ENCODE measurements at regions not wholly inside any gene's neighbourhood (a gene's known extent, or its start where the extent isn't known, plus 50 kb on each side); places are given as distances from the start of the nearest gene placed in this dataset.
A peak's percentile ranks its signal among the peaks of the same experiment; 100 is the strongest.
"Not testable (repeated sequence)": the region's sequence is repeated elsewhere in the genome, so short reads cannot be mapped to it uniquely, and the experiment has no call there.

DNA sequence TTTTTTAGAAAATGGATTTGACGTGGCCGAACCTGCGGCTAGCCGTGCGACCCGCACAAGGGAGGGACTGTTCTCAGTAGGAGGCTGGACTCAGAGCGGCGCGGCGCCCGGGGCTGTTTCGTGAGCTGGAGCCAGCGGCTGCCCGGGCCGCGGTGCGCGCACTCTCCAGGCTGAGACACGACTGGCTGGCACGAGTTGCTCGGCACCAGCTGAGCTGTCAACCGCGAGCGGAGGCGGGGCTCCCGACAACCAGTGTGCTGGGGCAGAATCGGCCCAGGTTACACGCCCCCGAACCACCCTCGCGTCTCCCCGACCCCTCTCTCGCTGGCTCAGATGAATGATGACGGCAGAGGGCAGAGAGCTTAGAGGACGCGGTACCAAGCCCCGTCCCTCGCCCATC lies 182.3 kb upstream of the NBPF9 start:
- DNase-seq; H3K36me3 ChIP-seq (ENCODE audit: control insufficient read depth, insufficient read depth, low read length); H3K9me3 ChIP-seq (ENCODE audit: control insufficient read depth, low read length); H3K36me3 Mint-ChIP-seq (ENCODE audit: low read depth); H3K4me1 ChIP-seq (ENCODE audit: control insufficient read depth, insufficient read depth, low read length); H3K9ac ChIP-seq (ENCODE audit: extremely low read depth, low read length, poor library complexity, severe bottlenecking); H3K4me1 Mint-ChIP-seq; H3K9me3 Mint-ChIP-seq; H3K27ac ChIP-seq (ENCODE audit: low read depth, low read length); H3K27me3 ChIP-seq (ENCODE audit: control insufficient read depth, insufficient read depth, low read length, poor library complexity, severe bottlenecking); H3K4me3 ChIP-seq (ENCODE audit: low read length); H3K27ac Mint-ChIP-seq; H3K27me3 Mint-ChIP-seq (ENCODE audit: insufficient read depth): not testable (repeated sequence)
- peak overlapping the region; percentile 58 for H3K4me3 Mint-ChIP-seq
- no CpG with 5 or more reads among the region's 38 CpGs for WGBS, 2 experiments (ENCODE audit: insufficient coverage in 1 of 2, insufficient read length in 1 of 2)

DNA sequence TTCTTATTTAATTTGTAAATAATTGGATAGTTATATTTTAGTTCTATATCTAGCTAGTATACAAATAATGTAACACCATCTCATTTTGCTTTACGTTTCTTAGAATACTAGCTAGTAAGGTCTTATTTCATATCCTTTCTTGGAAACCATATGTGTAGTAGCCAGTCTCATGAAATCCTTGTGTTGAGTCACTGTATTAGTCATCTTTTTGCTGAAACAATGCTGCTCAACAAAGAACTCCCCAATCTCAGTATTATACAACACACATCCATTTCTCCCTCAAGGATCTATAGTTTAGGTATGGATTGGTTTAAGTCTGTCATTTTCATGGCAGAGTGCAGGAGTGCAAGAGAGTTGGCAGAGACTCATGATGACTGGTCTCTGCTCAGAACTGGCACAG lies 185.2 kb upstream of the NBPF9 start:
- H3K9ac ChIP-seq (ENCODE audit: extremely low read depth, low read length, poor library complexity, severe bottlenecking); DNase-seq; H3K9me3 Mint-ChIP-seq; H3K27me3 Mint-ChIP-seq (ENCODE audit: insufficient read depth); H3K9me3 ChIP-seq (ENCODE audit: control insufficient read depth, low read length); H3K4me1 ChIP-seq (ENCODE audit: control insufficient read depth, insufficient read depth, low read length); H3K4me3 ChIP-seq (ENCODE audit: low read length); H3K27me3 ChIP-seq (ENCODE audit: control insufficient read depth, insufficient read depth, low read length, poor library complexity, severe bottlenecking); H3K4me1 Mint-ChIP-seq; H3K36me3 ChIP-seq (ENCODE audit: control insufficient read depth, insufficient read depth, low read length); H3K27ac Mint-ChIP-seq; H3K4me3 Mint-ChIP-seq; H3K36me3 Mint-ChIP-seq (ENCODE audit: low read depth); H3K27ac ChIP-seq (ENCODE audit: low read depth, low read length): not testable (repeated sequence)
- no CpG with 5 or more reads among the region's 1 CpG for WGBS, 2 experiments (ENCODE audit: insufficient coverage in 1 of 2, insufficient read length in 1 of 2)

DNA sequence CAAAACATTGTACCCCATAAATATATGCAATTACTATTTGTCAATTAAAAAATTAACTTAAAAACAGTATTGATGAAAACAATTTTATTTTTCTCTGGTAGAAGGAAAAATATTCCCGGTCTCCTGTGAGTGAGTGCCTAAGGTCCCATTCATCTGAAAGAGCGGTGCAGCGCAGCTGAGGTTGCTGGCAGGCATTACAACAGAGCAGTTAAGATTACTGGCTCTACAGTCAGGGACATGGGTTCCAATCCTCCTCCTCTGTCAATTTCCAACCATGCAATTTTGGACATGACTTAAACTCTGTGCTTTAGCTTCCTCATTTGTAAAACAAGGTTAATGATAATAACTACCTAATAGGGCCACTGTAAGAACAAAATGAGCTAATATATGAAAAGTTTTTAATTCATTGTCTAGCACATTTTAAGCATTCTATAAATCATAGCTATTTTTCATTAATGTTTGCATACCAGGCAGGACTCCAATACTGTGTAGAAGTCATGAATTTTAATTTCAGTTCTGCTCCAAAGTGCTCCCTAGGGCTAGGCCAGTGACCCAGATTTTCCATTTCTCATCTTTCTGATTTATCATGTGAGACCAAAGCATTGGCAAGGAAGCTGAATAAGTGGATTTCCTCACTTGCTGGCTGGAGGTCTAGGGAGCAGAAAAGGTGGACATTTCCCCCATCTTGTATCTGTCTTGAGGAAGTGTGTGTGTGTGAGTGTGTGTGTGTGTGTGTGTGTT lies 174.2 kb upstream of the NBPF19 start:
- H3K36me3 Mint-ChIP-seq (ENCODE audit: low read depth); H3K36me3 ChIP-seq (ENCODE audit: control insufficient read depth, insufficient read depth, low read length); H3K9me3 ChIP-seq (ENCODE audit: control insufficient read depth, low read length); H3K4me1 ChIP-seq (ENCODE audit: control insufficient read depth, insufficient read depth, low read length); H3K4me1 Mint-ChIP-seq; H3K27me3 ChIP-seq (ENCODE audit: control insufficient read depth, insufficient read depth, low read length, poor library complexity, severe bottlenecking); H3K27me3 Mint-ChIP-seq (ENCODE audit: insufficient read depth); H3K27ac Mint-ChIP-seq; H3K4me3 Mint-ChIP-seq; H3K4me3 ChIP-seq (ENCODE audit: low read length); H3K9me3 Mint-ChIP-seq; DNase-seq; H3K9ac ChIP-seq (ENCODE audit: extremely low read depth, low read length, poor library complexity, severe bottlenecking); H3K27ac ChIP-seq (ENCODE audit: low read depth, low read length): not testable (repeated sequence)
- WGBS, 2 experiments (ENCODE audit: insufficient coverage in 1 of 2, insufficient read length in 1 of 2): no CpG with 5 or more reads among the region's 3 CpGs

- not testable (repeated sequence) for H3K9me3 Mint-ChIP-seq; H3K9ac ChIP-seq (ENCODE audit: extremely low read depth, low read length, poor library complexity, severe bottlenecking); H3K4me3 Mint-ChIP-seq; DNase-seq; H3K36me3 ChIP-seq (ENCODE audit: control insufficient read depth, insufficient read depth, low read length); H3K4me1 ChIP-seq (ENCODE audit: control insufficient read depth, insufficient read depth, low read length); H3K27me3 ChIP-seq (ENCODE audit: control insufficient read depth, insufficient read depth, low read length, poor library complexity, severe bottlenecking); H3K27ac ChIP-seq (ENCODE audit: low read depth, low read length); H3K4me1 Mint-ChIP-seq; H3K36me3 Mint-ChIP-seq (ENCODE audit: low read depth); H3K27ac Mint-ChIP-seq; H3K9me3 ChIP-seq (ENCODE audit: control insufficient read depth, low read length); H3K27me3 Mint-ChIP-seq (ENCODE audit: insufficient read depth); H3K4me3 ChIP-seq (ENCODE audit: low read length)
- no CpG with 5 or more reads among the region's 4 CpGs for WGBS, 2 experiments (ENCODE audit: insufficient coverage in 1 of 2, insufficient read length in 1 of 2)
Observed at GRCh38 chr1:149301282-149301681, 173.6 kb upstream of the NBPF19 start.

GRCh38 chr1:149304796-149305195 lies 170.0 kb upstream of the NBPF19 start:
- DNase-seq; H3K4me3 ChIP-seq (ENCODE audit: low read length); H3K9me3 Mint-ChIP-seq; H3K27me3 Mint-ChIP-seq (ENCODE audit: insufficient read depth); H3K36me3 ChIP-seq (ENCODE audit: control insufficient read depth, insufficient read depth, low read length); H3K4me1 ChIP-seq (ENCODE audit: control insufficient read depth, insufficient read depth, low read length); H3K9ac ChIP-seq (ENCODE audit: extremely low read depth, low read length, poor library complexity, severe bottlenecking); H3K4me1 Mint-ChIP-seq; H3K9me3 ChIP-seq (ENCODE audit: control insufficient read depth, low read length); H3K36me3 Mint-ChIP-seq (ENCODE audit: low read depth); H3K27me3 ChIP-seq (ENCODE audit: control insufficient read depth, insufficient read depth, low read length, poor library complexity, severe bottlenecking); H3K27ac ChIP-seq (ENCODE audit: low read depth, low read length); H3K27ac Mint-ChIP-seq; H3K4me3 Mint-ChIP-seq: not testable (repeated sequence)
- WGBS, 2 experiments (ENCODE audit: insufficient coverage in 1 of 2, insufficient read length in 1 of 2): no CpG with 5 or more reads among the region's 2 CpGs

DNA sequence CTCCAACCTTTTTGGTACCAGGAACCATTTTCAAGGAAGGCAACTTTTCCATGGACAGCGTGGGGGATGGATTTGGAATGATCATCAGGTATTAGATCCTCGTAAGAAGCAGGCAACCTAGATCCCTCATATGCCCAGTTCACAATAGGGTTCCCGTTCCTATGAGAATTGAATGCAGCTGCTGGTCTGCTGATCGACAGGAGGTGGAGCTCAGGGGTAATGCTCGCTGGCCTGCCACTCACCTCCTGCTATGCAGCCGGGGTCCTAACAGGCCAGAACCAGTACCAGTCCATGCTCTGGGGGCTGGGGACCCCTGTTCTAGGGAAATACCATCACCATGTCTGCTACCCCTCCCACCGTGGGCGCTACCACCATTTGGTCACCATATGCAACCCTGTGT lies 167.2 kb upstream of the NBPF19 start:
- not testable (repeated sequence) for H3K4me1 Mint-ChIP-seq; H3K36me3 Mint-ChIP-seq (ENCODE audit: low read depth); H3K9me3 ChIP-seq (ENCODE audit: control insufficient read depth, low read length); H3K4me1 ChIP-seq (ENCODE audit: control insufficient read depth, insufficient read depth, low read length); H3K4me3 ChIP-seq (ENCODE audit: low read length); H3K27me3 Mint-ChIP-seq (ENCODE audit: insufficient read depth); H3K27ac ChIP-seq (ENCODE audit: low read depth, low read length); H3K9ac ChIP-seq (ENCODE audit: extremely low read depth, low read length, poor library complexity, severe bottlenecking); H3K9me3 Mint-ChIP-seq; H3K27ac Mint-ChIP-seq; H3K4me3 Mint-ChIP-seq; H3K36me3 ChIP-seq (ENCODE audit: control insufficient read depth, insufficient read depth, low read length); H3K27me3 ChIP-seq (ENCODE audit: control insufficient read depth, insufficient read depth, low read length, poor library complexity, severe bottlenecking); DNase-seq
- WGBS, 2 experiments (ENCODE audit: insufficient coverage in 1 of 2, insufficient read length in 1 of 2): no CpG with 5 or more reads among the region's 8 CpGs

- not testable (repeated sequence) for H3K4me3 ChIP-seq (ENCODE audit: low read length); H3K36me3 ChIP-seq (ENCODE audit: control insufficient read depth, insufficient read depth, low read length); H3K27ac Mint-ChIP-seq; H3K27ac ChIP-seq (ENCODE audit: low read depth, low read length); H3K4me1 Mint-ChIP-seq; H3K27me3 Mint-ChIP-seq (ENCODE audit: insufficient read depth); H3K9ac ChIP-seq (ENCODE audit: extremely low read depth, low read length, poor library complexity, severe bottlenecking); DNase-seq; H3K4me1 ChIP-seq (ENCODE audit: control insufficient read depth, insufficient read depth, low read length); H3K9me3 ChIP-seq (ENCODE audit: control insufficient read depth, low read length); H3K4me3 Mint-ChIP-seq; H3K36me3 Mint-ChIP-seq (ENCODE audit: low read depth); H3K27me3 ChIP-seq (ENCODE audit: control insufficient read depth, insufficient read depth, low read length, poor library complexity, severe bottlenecking); H3K9me3 Mint-ChIP-seq
- 80% methylated on average over 1 of the region's 2 CpGs; no CpG with 5 or more reads in 1 of the 2 experiments for WGBS, 2 experiments (ENCODE audit: insufficient coverage in 1 of 2, insufficient read length in 1 of 2)
Observed at GRCh38 chr1:149314921-149315320, 159.9 kb upstream of the NBPF19 start.
